ENCODE measurements at regions not wholly inside any gene's neighbourhood (a gene's known extent, or its start where the extent isn't known, plus 50 kb on each side); places are given as distances from the start of the nearest gene placed in this dataset.

DNA sequence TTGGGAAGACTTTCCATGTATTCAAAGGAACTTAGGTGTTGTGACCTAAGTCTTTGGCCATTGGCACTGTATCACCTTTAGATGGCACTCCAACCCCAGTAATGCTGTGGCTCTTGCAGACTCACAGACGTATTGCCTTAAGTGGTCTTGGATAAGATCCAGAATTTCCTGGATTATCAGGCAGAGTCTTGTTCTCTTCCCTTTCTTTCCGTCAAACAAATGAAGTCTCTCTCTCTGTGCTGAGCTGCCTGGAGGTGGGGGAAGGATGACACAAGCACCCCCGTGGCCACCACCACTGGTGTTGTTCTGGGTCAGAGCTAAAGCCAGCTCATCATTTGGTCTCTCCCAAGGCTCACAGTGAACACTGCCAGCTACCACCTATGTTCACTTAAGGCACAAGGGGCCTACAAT is 789.9 kb upstream of the KIF2B start:
- TF ChIP-seq SUZ12 (IDR thresholded peaks at IDR 0.05; ENCODE audit: low read depth, low read length), result no peak
- TF ChIP-seq NR2F6 (IDR thresholded peaks at IDR 0.05), result no peak
- no peak for TF ChIP-seq NR2F6 (CRISPR knock-in tag; IDR thresholded peaks at IDR 0.05)
- TF ChIP-seq ZSCAN30 (CRISPR knock-in tag; IDR thresholded peaks at IDR 0.05), result no peak
- TF ChIP-seq EZH2 (conservative IDR thresholded peaks at IDR 0.05; ENCODE audit: low read depth, low read length), result no peak
- no peak for TF ChIP-seq TAF1 (CRISPR knock-in tag; IDR thresholded peaks at IDR 0.05)

Data from HepG2 (cell line).